ENCODE measurements at regions not wholly inside any gene's neighbourhood (a gene's known extent, or its start where the extent isn't known, plus 50 kb on each side); places are given as distances from the start of the nearest gene placed in this dataset.

GRCh38 chr2:215746887-215747615 lies 266.3 kb downstream of the MREG start:
- H3K27me3 ChIP-seq (replicated peaks in 1 of 4; ENCODE audit: control extremely low read depth in 1 of 4, control insufficient read depth in 3 of 4, insufficient read depth in 4 of 4, low read length in 3 of 4), result peaks cover 0 to 3% (median 0%) of the 10 kb centered on the region in 4 experiments
- 100% methylated on average over 1 of the region's 3 CpGs for WGBS (ENCODE audit: insufficient coverage)
- no peak overlapping the region for H3K4me3 ChIP-seq (ENCODE audit: control extremely low read depth in 1 of 5, extremely low read depth in 1 of 5, insufficient read depth in 1 of 5, low read depth in 2 of 5, low read length in 4 of 5)
- H3K4me1 ChIP-seq (ENCODE audit: control insufficient read depth in 2 of 2, insufficient read depth in 2 of 2, low read length in 2 of 2), result no peaks in the 10 kb centered on the region
- intact Hi-C loops (cut with micrococcal nuclease), result no loop called here
- Mint-ChIP-seq H3K27ac (no peak overlapping the region), H3K9me3 (ENCODE audit: insufficient read depth) (no peaks in the 10 kb centered on the region), H3K4me3 (no peak overlapping the region), H3K27me3 (peaks cover 4% of the 10 kb centered on the region), H3K4me1 (no peaks in the 10 kb centered on the region)
- no peaks in the 10 kb centered on the region for H3K9me3 ChIP-seq (ENCODE audit: control extremely low read depth in 1 of 3, control insufficient read depth in 2 of 3, insufficient read depth in 1 of 3, low read length in 2 of 3)
- no peak for ATAC-seq (ENCODE audit: low read depth)
- H3K4me2 ChIP-seq (replicated peaks; ENCODE audit: low read depth, low read length, poor library complexity, severe bottlenecking), result no peak overlapping the region
- no peak overlapping the region for H2AFZ ChIP-seq (ENCODE audit: insufficient read depth, low read depth, low read length, poor library complexity, severe bottlenecking)
- no peak overlapping the region for H3K27ac ChIP-seq (ENCODE audit: low read length in 2 of 2)
- H3K79me2 ChIP-seq (ENCODE audit: control insufficient read depth, insufficient read depth, low read length), result no peaks in the 10 kb centered on the region
- H3K36me3 ChIP-seq (replicated peaks in 1 of 2; ENCODE audit: control extremely low read depth in 1 of 2, control insufficient read depth in 1 of 2, extremely low read depth in 1 of 2, insufficient read depth in 2 of 2, low read length in 1 of 2), result no peaks in the 10 kb centered on the region
- no peak overlapping the region for H3K9ac ChIP-seq (ENCODE audit: low read length)
- POLR2A ChIA-PET, result no interaction called here
- H4K20me1 ChIP-seq (ENCODE audit: control insufficient read depth, insufficient read depth, low read length, poor library complexity, severe bottlenecking), result no peaks in the 10 kb centered on the region
- TF ChIP-seq EZH2 (IDR thresholded peaks at IDR 0.05; ENCODE audit: borderline replicate concordance, insufficient read depth, low read depth, low read length, poor library complexity, severe bottlenecking), result no peak
- TF ChIP-seq CTCF (IDR thresholded peaks at IDR 0.05), result no peak
- CTCF ChIA-PET, result no interaction called here
- no peak for DNase-seq

- Histone ChIP-seq H2AFZ (ENCODE audit: insufficient read depth, low read depth, low read length, poor library complexity, severe bottlenecking) (no peak overlapping the region), H3K9me3 (ENCODE audit: control extremely low read depth in 1 of 3, control insufficient read depth in 2 of 3, insufficient read depth in 1 of 3, low read length in 2 of 3) (no peaks in the 10 kb centered on the region), H4K20me1 (ENCODE audit: control insufficient read depth, insufficient read depth, low read length, poor library complexity, severe bottlenecking) (no peaks in the 10 kb centered on the region), H3K79me2 (ENCODE audit: control insufficient read depth, insufficient read depth, low read length) (no peaks in the 10 kb centered on the region), H3K27ac (ENCODE audit: low read length in 2 of 2) (no peak overlapping the region), H3K9ac (ENCODE audit: low read length) (no peak overlapping the region), H3K4me1 (ENCODE audit: control insufficient read depth in 2 of 2, insufficient read depth in 2 of 2, low read length in 2 of 2) (no peaks in the 10 kb centered on the region), H3K4me3 (ENCODE audit: control extremely low read depth in 1 of 5, extremely low read depth in 1 of 5, insufficient read depth in 1 of 5, low read depth in 2 of 5, low read length in 4 of 5) (no peak overlapping the region), H3K27me3 (replicated peaks in 1 of 4; ENCODE audit: control extremely low read depth in 1 of 4, control insufficient read depth in 3 of 4, insufficient read depth in 4 of 4, low read length in 3 of 4) (no peaks in the 10 kb centered on the region), H3K4me2 (replicated peaks; ENCODE audit: low read depth, low read length, poor library complexity, severe bottlenecking) (no peak overlapping the region), H3K36me3 (replicated peaks in 1 of 2; ENCODE audit: control extremely low read depth in 1 of 2, control insufficient read depth in 1 of 2, extremely low read depth in 1 of 2, insufficient read depth in 2 of 2, low read length in 1 of 2) (no peaks in the 10 kb centered on the region)
- WGBS (ENCODE audit: insufficient coverage), result 63% methylated on average over 9 of the region's 9 CpGs
- ChIA-PET CTCF (no interaction called here), POLR2A (no interaction called here)
- intact Hi-C loops (cut with micrococcal nuclease), result no loop called here
- no peak overlapping the region for H3K27ac Mint-ChIP-seq
- no peak overlapping the region for H3K4me3 Mint-ChIP-seq
- no peaks in the 10 kb centered on the region for H3K4me1 Mint-ChIP-seq
- H3K27me3 Mint-ChIP-seq, result peaks cover 4% of the 10 kb centered on the region
- H3K9me3 Mint-ChIP-seq (ENCODE audit: insufficient read depth), result no peaks in the 10 kb centered on the region
- TF ChIP-seq EZH2 (IDR thresholded peaks at IDR 0.05; ENCODE audit: borderline replicate concordance, insufficient read depth, low read depth, low read length, poor library complexity, severe bottlenecking) (no peak), CTCF (IDR thresholded peaks at IDR 0.05) (no peak)
- no peak for DNase-seq
- ATAC-seq (ENCODE audit: low read depth), result no peak
These were observed 267.0 kb downstream of the MREG start for GRCh38 chr2:215746226-215746886.
